MM.1S (cell line): ENCODE measurements at regions not wholly inside any gene's neighbourhood (a gene's known extent, or its start where the extent isn't known, plus 50 kb on each side); places are given as distances from the start of the nearest gene placed in this dataset.

Experiments
- DNase-seq: peaks from one replicate; pipeline ENCODE4 v3.0.0-alpha.2; 2015
- H2AFZ ChIP-seq: fragments of 300-600 bp; sonication (generic); 2 replicates; pipeline ENCODE4 v1.6.0; 2016; ENCODE audit warnings: antibody characterized with exemption, low read length
- H3F3A ChIP-seq: fragments of 300-600 bp; sonication (generic); 2 replicates; pipeline ENCODE4 v1.6.1; 2016; ENCODE audit warnings: mild to moderate bottlenecking, antibody characterized with exemption, low read length, moderate library complexity, mixed read lengths; ENCODE audit not compliant: insufficient read depth
- H3K27ac ChIP-seq: fragments of 300-600 bp; sonication (generic); 2 replicates; pipeline ENCODE4 v1.5.1; 2016; ENCODE audit warnings: mild to moderate bottlenecking, low read length
- H3K27me3 ChIP-seq: fragments of 300-600 bp; sonication (generic); replicated peaks from 2 replicates; pipeline ENCODE4 v1.6.0; 2016; ENCODE audit warnings: low read length; ENCODE audit not compliant: insufficient read depth
- H3K36me3 ChIP-seq: fragments of 300-600 bp; sonication (generic); replicated peaks from 2 replicates; pipeline ENCODE4 v1.6.1; 2016; ENCODE audit warnings: mild to moderate bottlenecking, low read length, mixed read lengths; ENCODE audit not compliant: insufficient read depth
- H3K4me1 ChIP-seq: fragments of 300-600 bp; sonication (generic); 2 replicates; pipeline ENCODE4 v1.6.1; 2016; ENCODE audit warnings: low read length, mixed read lengths
- H3K4me2 ChIP-seq: fragments of 300-600 bp; sonication (generic); 2 replicates; pipeline ENCODE4 v1.6.0; 2016; ENCODE audit warnings: low read depth, low read length
- H3K4me3 ChIP-seq: fragments of 300-600 bp; sonication (generic); 2 replicates; pipeline ENCODE4 v1.5.1; 2016; ENCODE audit warnings: low read length, mixed read lengths
- H3K79me2 ChIP-seq: fragments of 300-600 bp; sonication (generic); 2 replicates; pipeline ENCODE4 v1.6.1; 2016; ENCODE audit warnings: mixed run types, low read length, mixed read lengths
- H3K9ac ChIP-seq: fragments of 300-600 bp; sonication (generic); 2 replicates; pipeline ENCODE4 v1.6.1; 2016; ENCODE audit warnings: low read length, mixed read lengths
- H3K9me2 ChIP-seq: fragments of 300-600 bp; sonication (generic); replicated peaks from 2 replicates; pipeline ENCODE4 v1.6.1; 2016; ENCODE audit warnings: mild to moderate bottlenecking, low read length, mixed read lengths; ENCODE audit not compliant: insufficient read depth
- H3K9me3 ChIP-seq: fragments of 300-600 bp; sonication (generic); replicated peaks from 2 replicates; pipeline ENCODE4 v1.6.1; 2016; ENCODE audit warnings: mild to moderate bottlenecking, low read length, mixed read lengths; ENCODE audit not compliant: insufficient read depth
- H4K20me1 ChIP-seq: fragments of 300-600 bp; sonication (generic); 2 replicates; pipeline ENCODE4 v1.6.1; 2016; ENCODE audit warnings: mild to moderate bottlenecking, low read length, moderate library complexity, mixed read lengths; ENCODE audit not compliant: insufficient read depth
- CTCF ChIP-seq: fragments of 300-600 bp; sonication (generic); IDR thresholded peaks from 2 replicates; pipeline ENCODE4 v1.5.1; 2016; ENCODE audit warnings: antibody characterized with exemption, low read length, mixed read lengths
- EZH2 ChIP-seq: fragments of 300-600 bp; sonication (generic); optimal IDR thresholded peaks from 2 replicates; pipeline ENCODE3; 2017; ENCODE audit warnings: low read depth, mild to moderate bottlenecking, antibody characterized with exemption, low read length, mixed read lengths
- EZH2phosphoT487 ChIP-seq: fragments of 300-600 bp; sonication (generic); IDR thresholded peaks from 2 replicates; pipeline ENCODE4 v1.6.1; 2018; ENCODE audit warnings: antibody characterized with exemption, low read length

GRCh38 chr10:33385686-33386085 is 51.2 kb upstream of the NRP1 start:
- no peak for DNase-seq
- no peaks in the 10 kb centered on the region for H4K20me1 ChIP-seq
- H3K27ac ChIP-seq = no peak overlapping the region
- no peaks in the 10 kb centered on the region for H3K27me3 ChIP-seq
- H3F3A ChIP-seq = no peaks in the 10 kb centered on the region
- H3K4me1 ChIP-seq = no peaks in the 10 kb centered on the region
- H3K9me3 ChIP-seq = no peaks in the 10 kb centered on the region
- TF ChIP-seq EZH2 (no peak), CTCF (no peak)
- H2AFZ ChIP-seq = no peak overlapping the region
- H3K4me3 ChIP-seq = no peak overlapping the region
- no peak overlapping the region for H3K9ac ChIP-seq
- H3K79me2 ChIP-seq = no peaks in the 10 kb centered on the region
- no peak overlapping the region for H3K4me2 ChIP-seq
- no peaks in the 10 kb centered on the region for H3K36me3 ChIP-seq
- H3K9me2 ChIP-seq = no peaks in the 10 kb centered on the region

GRCh38 chr10:33385015-33385414 is 50.5 kb upstream of the NRP1 start:
- no peaks in the 10 kb centered on the region for H3K27me3 ChIP-seq
- H3K9me2 ChIP-seq = no peaks in the 10 kb centered on the region
- no peaks in the 10 kb centered on the region for H3F3A ChIP-seq
- H4K20me1 ChIP-seq = no peaks in the 10 kb centered on the region
- H2AFZ ChIP-seq = no peak overlapping the region
- no peaks in the 10 kb centered on the region for H3K9me3 ChIP-seq
- no peak overlapping the region for H3K4me3 ChIP-seq
- H3K4me2 ChIP-seq = no peak overlapping the region
- DNase-seq = no peak
- H3K9ac ChIP-seq = no peak overlapping the region
- no peaks in the 10 kb centered on the region for H3K36me3 ChIP-seq
- no peak overlapping the region for H3K27ac ChIP-seq
- no peak for TF ChIP-seq EZH2
- no peak for TF ChIP-seq CTCF
- no peak for TF ChIP-seq EZH2phosphoT487
- H3K79me2 ChIP-seq = no peaks in the 10 kb centered on the region
- no peaks in the 10 kb centered on the region for H3K4me1 ChIP-seq
